Liver (tissue), 8 donors: ENCODE measurements at regions not wholly inside any gene's neighbourhood (a gene's known extent, or its start where the extent isn't known, plus 50 kb on each side); places are given as distances from the start of the nearest gene placed in this dataset.

Experiments
- DNase-seq: peaks from one replicate; pipeline ENCODE4 v3.0.0-alpha.2; 2017; ENCODE audit warnings: low spot score
- H3K27ac ChIP-seq, 2 donors: one replicate each; pipeline ENCODE4 v1.7.0; 2013; ENCODE audit warnings: inconsistent platforms in 2 of 2, low read length in 2 of 2, control low read depth in 1 of 2, low read depth in 1 of 2, mild to moderate bottlenecking in 1 of 2
- H3K27me3 ChIP-seq, 4 donors: one replicate each; pipeline versions ENCODE4 v1.6.1 to v1.7.0; 2013; ENCODE audit warnings: low read length in 3 of 4, inconsistent platforms in 1 of 4, mild to moderate bottlenecking in 1 of 4, moderate library complexity in 1 of 4; ENCODE audit not compliant: control insufficient read depth in 4 of 4, insufficient read depth in 4 of 4
- H3K36me3 ChIP-seq, 4 donors: one replicate each; pipeline versions ENCODE4 v1.6.1 to v1.7.0; 2013; ENCODE audit warnings: low read length in 3 of 4, mild to moderate bottlenecking in 3 of 4, low read depth in 1 of 4, moderate library complexity in 1 of 4; ENCODE audit not compliant: control insufficient read depth in 4 of 4, insufficient read depth in 3 of 4
- H3K4me1 ChIP-seq, 4 donors: one replicate each; pipeline versions ENCODE4 v1.6.1 to v1.7.0; 2013; ENCODE audit warnings: low read length in 3 of 4, mild to moderate bottlenecking in 3 of 4, moderate library complexity in 1 of 4; ENCODE audit not compliant: control insufficient read depth in 4 of 4, insufficient read depth in 4 of 4
- H3K4me3 ChIP-seq, 3 donors: one replicate each; pipeline versions ENCODE4 v1.6.1 to v1.7.0; 2013; ENCODE audit warnings: low read length in 3 of 3, control low read depth in 1 of 3, low read depth in 1 of 3, mild to moderate bottlenecking in 1 of 3
- H3K9ac ChIP-seq, 2 donors: one replicate each; pipeline ENCODE4 v1.7.0; 2013; ENCODE audit warnings: low read length in 2 of 2, mild to moderate bottlenecking in 2 of 2, moderate library complexity in 2 of 2, control low read depth in 1 of 2, low read depth in 1 of 2
- H3K9me3 ChIP-seq, 4 donors: one replicate each; pipeline versions ENCODE4 v1.6.1 to v1.7.0; 2013; ENCODE audit warnings: low read length in 3 of 4; ENCODE audit not compliant: control insufficient read depth in 4 of 4
- FOXA1 ChIP-seq: IDR thresholded peaks from 2 replicates; pipeline ENCODE4 v1.6.1; 2016; ENCODE audit warnings: antibody characterized with exemption
- FOXA2 ChIP-seq: IDR thresholded peaks from 2 replicates; pipeline ENCODE4 v1.6.1; 2016; ENCODE audit warnings: antibody characterized with exemption
- GABPA ChIP-seq, 2 donors: IDR thresholded peaks in 1 of 2; conservative IDR thresholded peaks in 1 of 2; 2 replicates each; pipeline ENCODE4 v1.6.1; 2016; ENCODE audit warnings: antibody characterized with exemption in 2 of 2, mild to moderate bottlenecking in 1 of 2, moderate library complexity in 1 of 2
- HNF4A ChIP-seq, 2 donors: conservative IDR thresholded peaks; 2 replicates each; pipeline ENCODE4 v1.6.1; 2016; ENCODE audit warnings: antibody characterized with exemption in 2 of 2, mild to moderate bottlenecking in 2 of 2
- HNF4G ChIP-seq: IDR thresholded peaks from 2 replicates; pipeline ENCODE4 v1.6.1; 2016; ENCODE audit warnings: antibody characterized with exemption
- SP1 ChIP-seq: IDR thresholded peaks from 2 replicates; pipeline ENCODE4 v1.6.1; 2018; ENCODE audit warnings: antibody characterized with exemption, mild to moderate bottlenecking
- TAF1 ChIP-seq: conservative IDR thresholded peaks from 2 replicates; pipeline ENCODE4 v1.6.1; 2016; ENCODE audit warnings: antibody characterized with exemption, mild to moderate bottlenecking
- WGBS: extraction: QIAGEN DNeasy Blood & Tissue Kit; methylation state at CpG from one replicate; pipeline ENCODE4 v1.1.7; 2013; 5-methylcytosine and 5-hydroxymethylcytosine counted together
- TF ChIP-seq, protein P1 (sequence below): IDR thresholded peaks from 2 replicates; pipeline ENCODE4 v1.6.1; 2016; ENCODE audit warnings: antibody characterized with exemption
- TF ChIP-seq, protein P2 (sequence below): fragments of 150-350 bp; IDR thresholded peaks from 2 replicates; pipeline ENCODE4 v1.5.1; 2017; ENCODE audit warnings: improper control_type of control experiment, low read depth, low read length; ENCODE audit not compliant: missing input control
- TF ChIP-seq, protein P3 (sequence below): IDR thresholded peaks from 2 replicates; pipeline ENCODE4 v1.6.1; 2016; ENCODE audit warnings: antibody characterized with exemption
- donor health status: healthy.
- donor health status: healthy.
- donor health status: healthy.
- donor health status: healthy.
- donor health status: healthy.

DNA sequence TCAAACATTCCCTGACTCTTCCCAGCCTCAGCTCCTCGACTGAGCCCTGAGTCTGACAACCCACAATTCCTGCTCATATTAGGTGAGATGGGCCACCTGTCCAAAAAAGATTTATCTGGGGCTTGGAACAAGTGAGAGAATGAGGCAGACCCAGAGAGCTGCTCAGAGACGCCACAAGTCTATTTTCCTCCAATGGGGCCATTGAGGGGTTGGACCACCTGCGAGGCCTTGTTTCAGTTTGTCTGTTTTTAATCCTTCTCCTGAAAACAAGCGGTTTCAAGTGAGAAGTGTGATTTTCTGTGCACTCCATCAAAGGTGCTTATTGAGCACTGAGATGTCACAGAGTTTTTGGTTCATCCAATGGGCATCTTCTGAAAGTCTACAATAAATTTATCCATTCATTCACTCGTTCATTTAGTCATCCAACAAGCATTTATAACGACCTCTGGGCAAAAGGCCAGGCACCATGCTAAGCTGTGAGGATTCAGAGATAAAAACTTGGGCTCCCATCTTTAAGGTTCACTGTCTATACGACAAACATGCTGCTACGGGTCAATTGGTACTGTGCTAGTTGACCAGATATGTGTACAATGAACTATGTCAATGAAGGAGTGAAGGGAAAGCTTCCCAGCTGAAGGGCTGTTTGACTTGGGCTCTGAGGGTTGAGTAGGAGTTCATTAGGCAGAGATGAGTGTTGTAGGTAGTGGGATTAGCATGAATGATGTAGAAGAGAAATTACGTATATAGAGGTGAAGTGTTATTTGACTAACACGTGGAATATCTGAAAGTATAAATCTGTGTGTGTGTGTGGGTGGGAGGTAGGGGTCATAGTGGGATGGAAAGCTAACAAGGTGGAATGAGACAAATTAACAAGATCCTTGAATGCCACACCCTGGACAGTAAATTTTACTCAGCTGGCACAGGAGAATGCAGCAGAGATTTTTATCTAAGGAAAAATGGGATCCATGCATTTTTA is 168.9 kb downstream of the MIAT start:
- H3K27ac ChIP-seq: no peak overlapping the region
- H3K36me3 ChIP-seq: no peaks in the 10 kb centered on the region
- H3K4me1 ChIP-seq: no peaks in the 10 kb centered on the region
- H3K27me3 ChIP-seq: no peaks in the 10 kb centered on the region
- H3K4me3 ChIP-seq: no peak overlapping the region
- 77% methylated on average over 10 of the region's 10 CpGs for whole genome bisulfite sequencing
- TF ChIP-seq HNF4A (conservative IDR thresholded peaks at IDR 0.05): no peak
- TF ChIP-seq FOXA2: no peak
- TF ChIP-seq, protein P1, sequence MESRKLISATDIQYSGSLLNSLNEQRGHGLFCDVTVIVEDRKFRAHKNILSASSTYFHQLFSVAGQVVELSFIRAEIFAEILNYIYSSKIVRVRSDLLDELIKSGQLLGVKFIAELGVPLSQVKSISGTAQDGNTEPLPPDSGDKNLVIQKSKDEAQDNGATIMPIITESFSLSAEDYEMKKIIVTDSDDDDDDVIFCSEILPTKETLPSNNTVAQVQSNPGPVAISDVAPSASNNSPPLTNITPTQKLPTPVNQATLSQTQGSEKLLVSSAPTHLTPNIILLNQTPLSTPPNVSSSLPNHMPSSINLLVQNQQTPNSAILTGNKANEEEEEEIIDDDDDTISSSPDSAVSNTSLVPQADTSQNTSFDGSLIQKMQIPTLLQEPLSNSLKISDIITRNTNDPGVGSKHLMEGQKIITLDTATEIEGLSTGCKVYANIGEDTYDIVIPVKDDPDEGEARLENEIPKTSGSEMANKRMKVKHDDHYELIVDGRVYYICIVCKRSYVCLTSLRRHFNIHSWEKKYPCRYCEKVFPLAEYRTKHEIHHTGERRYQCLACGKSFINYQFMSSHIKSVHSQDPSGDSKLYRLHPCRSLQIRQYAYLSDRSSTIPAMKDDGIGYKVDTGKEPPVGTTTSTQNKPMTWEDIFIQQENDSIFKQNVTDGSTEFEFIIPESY: no peak
- TF ChIP-seq, protein P2, sequence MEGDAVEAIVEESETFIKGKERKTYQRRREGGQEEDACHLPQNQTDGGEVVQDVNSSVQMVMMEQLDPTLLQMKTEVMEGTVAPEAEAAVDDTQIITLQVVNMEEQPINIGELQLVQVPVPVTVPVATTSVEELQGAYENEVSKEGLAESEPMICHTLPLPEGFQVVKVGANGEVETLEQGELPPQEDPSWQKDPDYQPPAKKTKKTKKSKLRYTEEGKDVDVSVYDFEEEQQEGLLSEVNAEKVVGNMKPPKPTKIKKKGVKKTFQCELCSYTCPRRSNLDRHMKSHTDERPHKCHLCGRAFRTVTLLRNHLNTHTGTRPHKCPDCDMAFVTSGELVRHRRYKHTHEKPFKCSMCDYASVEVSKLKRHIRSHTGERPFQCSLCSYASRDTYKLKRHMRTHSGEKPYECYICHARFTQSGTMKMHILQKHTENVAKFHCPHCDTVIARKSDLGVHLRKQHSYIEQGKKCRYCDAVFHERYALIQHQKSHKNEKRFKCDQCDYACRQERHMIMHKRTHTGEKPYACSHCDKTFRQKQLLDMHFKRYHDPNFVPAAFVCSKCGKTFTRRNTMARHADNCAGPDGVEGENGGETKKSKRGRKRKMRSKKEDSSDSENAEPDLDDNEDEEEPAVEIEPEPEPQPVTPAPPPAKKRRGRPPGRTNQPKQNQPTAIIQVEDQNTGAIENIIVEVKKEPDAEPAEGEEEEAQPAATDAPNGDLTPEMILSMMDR: no peak
- TF ChIP-seq GABPA (IDR thresholded peaks at IDR 0.05 in 1 of 2, conservative IDR thresholded peaks at IDR 0.05 in 1 of 2): no peak
- no peak for DNase-seq
- no peaks in the 10 kb centered on the region for H3K9me3 ChIP-seq
- no peak overlapping the region for H3K9ac ChIP-seq

DNA sequence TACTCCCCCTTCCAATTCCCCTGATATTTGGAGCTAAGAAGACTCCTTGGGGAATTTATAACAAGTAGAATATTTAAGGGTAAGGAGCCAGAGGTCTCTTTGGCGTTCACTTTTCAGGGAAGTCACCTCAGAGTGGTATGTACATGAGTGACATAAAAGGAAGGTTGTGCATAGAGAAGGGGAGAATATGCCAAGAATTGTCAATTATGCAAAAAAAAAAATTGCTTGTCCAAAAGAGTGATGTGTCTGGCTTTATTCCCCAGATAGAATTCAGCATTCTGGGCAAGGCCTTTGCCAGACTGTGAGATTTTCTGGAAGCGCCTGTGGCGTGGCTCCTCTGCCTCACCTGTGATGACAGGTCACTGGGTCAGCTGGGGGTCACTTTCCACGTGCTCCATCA is 170.2 kb downstream of the MIAT start:
- Histone ChIP-seq H3K4me1 (no peaks in the 10 kb centered on the region), H3K27me3 (no peaks in the 10 kb centered on the region), H3K27ac (no peak overlapping the region), H3K9me3 (no peaks in the 10 kb centered on the region), H3K4me3 (no peak overlapping the region), H3K9ac (no peak overlapping the region), H3K36me3 (no peaks in the 10 kb centered on the region)
- 87% methylated on average over 4 of the region's 4 CpGs for WGBS
- TF ChIP-seq FOXA1 (no peak), SP1 (no peak), HNF4G (no peak), TAF1 (no peak)
- TF ChIP-seq, protein P1: no peak
- TF ChIP-seq, protein P3, sequence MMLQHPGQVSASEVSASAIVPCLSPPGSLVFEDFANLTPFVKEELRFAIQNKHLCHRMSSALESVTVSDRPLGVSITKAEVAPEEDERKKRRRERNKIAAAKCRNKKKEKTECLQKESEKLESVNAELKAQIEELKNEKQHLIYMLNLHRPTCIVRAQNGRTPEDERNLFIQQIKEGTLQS: no peak
- no peak for DNase-seq
